Panc1 (cell line): ENCODE measurements at regions not wholly inside any gene's neighbourhood (a gene's known extent, or its start where the extent isn't known, plus 50 kb on each side); places are given as distances from the start of the nearest gene placed in this dataset.

Experiments
- ATAC-seq: fragments of 200-7000 bp; cut with Tn5 transposase; 2 replicates; pipeline ENCODE4 v1.9.1; 2020; ENCODE audit warnings: mild to moderate bottlenecking, moderate library complexity
- BruUV-seq: library from RNA; stranded (reverse); fragments of 400-500 nt; replicated peaks from 2 replicates; lab custom pipeline; 2021; lab: Mats Ljungman, UMichigan
- CTCF ChIA-PET: fragments of 300-600 bp; sonication (Branson Sonifier 250); formaldehyde crosslinking; loops from one replicate; lab custom pipeline; 2022; ENCODE audit warnings: antibody characterized with exemption; lab: Charles Lee
- POLR2A ChIA-PET: fragments of 300-600 bp; sonication (Branson Sonifier 250); formaldehyde crosslinking; loops from one replicate; lab custom pipeline; 2022; ENCODE audit warnings: antibody characterized with exemption; lab: Charles Lee
- DNase-seq: peaks from one replicate; pipeline ENCODE4 v3.0.0-alpha.2; 2010; ENCODE audit warnings: low read depth, low spot score
- H3K27ac ChIP-seq: 2 replicates; pipeline ENCODE4 v1.5.1; 2011; ENCODE audit warnings: mild to moderate bottlenecking, low read length, inconsistent platforms
- H3K27me3 ChIP-seq: fragments of 200-500 bp; sonication (Bioruptor generic); 2 replicates; pipeline ENCODE4 v1.6.0; 2014; ENCODE audit warnings: low read length, inconsistent platforms; ENCODE audit not compliant: control insufficient read depth, insufficient read depth
- H3K36me3 ChIP-seq: fragments of 200-500 bp; sonication (Bioruptor generic); 2 replicates; pipeline ENCODE4 v1.5.1; 2014; ENCODE audit warnings: inconsistent platforms, mild to moderate bottlenecking, low read length, moderate library complexity; ENCODE audit not compliant: control insufficient read depth, insufficient read depth
- H3K4me1 ChIP-seq: 2 replicates; pipeline ENCODE4 v1.5.1; 2011; ENCODE audit warnings: inconsistent platforms, mild to moderate bottlenecking, low read length, moderate library complexity; ENCODE audit not compliant: control insufficient read depth, insufficient read depth
- H3K4me3 ChIP-seq, 2 experiments: 2 replicates each; pipeline ENCODE4 v1.5.1; 2011 to 2012; ENCODE audit warnings: low read depth in 2 of 2, low read length in 2 of 2, mild to moderate bottlenecking in 2 of 2, inconsistent platforms in 1 of 2, moderate library complexity in 1 of 2
- H3K9me3 ChIP-seq: fragments of 200-500 bp; sonication (Bioruptor generic); 2 replicates; pipeline ENCODE4 v1.5.1; 2014; ENCODE audit warnings: low read depth, mild to moderate bottlenecking, inconsistent platforms, low read length, moderate library complexity; ENCODE audit not compliant: control insufficient read depth, insufficient read depth
- CTCF ChIP-seq: fragments of 450-650 bp; IDR thresholded peaks from 2 replicates; pipeline ENCODE4 v1.5.1; 2017; ENCODE audit warnings: mild to moderate bottlenecking
- POLR2AphosphoS5 ChIP-seq: IDR thresholded peaks from 2 replicates; pipeline ENCODE4 v1.6.1; 2012; ENCODE audit warnings: mild to moderate bottlenecking, low read depth, low read length, moderate library complexity
- REST ChIP-seq, 2 experiments: IDR thresholded peaks; 2 replicates each; pipeline ENCODE4 v1.6.1; 2011 to 2012; ENCODE audit warnings: low read depth in 2 of 2, control low read depth in 1 of 2, low read length in 1 of 2, mild to moderate bottlenecking in 1 of 2, moderate library complexity in 1 of 2; ENCODE audit not compliant: insufficient read depth in 1 of 2
- SIN3A ChIP-seq: IDR thresholded peaks from 2 replicates; pipeline ENCODE4 v1.6.1; 2012; ENCODE audit warnings: low read depth, mild to moderate bottlenecking, low read length, moderate library complexity, borderline replicate concordance; ENCODE audit not compliant: insufficient read depth
- TCF7L2 ChIP-seq: IDR thresholded peaks from 2 replicates; pipeline ENCODE4 v1.6.1; 2011; ENCODE audit warnings: mild to moderate bottlenecking, low read depth, low read length, inconsistent platforms
- in situ Hi-C: cut with HindIII; loops from 2 replicates; pipeline ENCODE4 v1.10.0; 2016; ENCODE audit warnings: low sequenced_read_pairs, low pct_unique_long_range_greater_than_20kb
- intact Hi-C: fragments of 100-400 bp; cut with micrococcal nuclease; formaldehyde crosslinking; loops from one replicate; pipeline ENCODE4 v1.10.0; 2022; ENCODE audit not compliant: unreplicated experiment

GRCh38 chr1:149844101-149844500, 55.3 kb upstream of the BOLA1 start:
- Histone ChIP-seq H3K9me3 (no peaks in the 10 kb centered on the region), H3K4me1 (peaks cover 29% of the 10 kb centered on the region), H3K36me3 (no peaks in the 10 kb centered on the region; the same call in 1 of the 2 replicates), H3K27me3 (no peaks in the 10 kb centered on the region), H3K27ac (peak overlapping the region; percentile 100), H3K4me3 (peak overlapping the region; percentile 90 to 96)
- no peak for DNase-seq
- in situ Hi-C loops, result no loop called here
- BruUV-seq, result no TSS peak
- intact Hi-C loops, result no loop called here
- no peak for ATAC-seq
- CTCF ChIA-PET, result no interaction called here
- no peak for TF ChIP-seq POLR2AphosphoS5
- no peak for TF ChIP-seq TCF7L2
- no peak for TF ChIP-seq REST (IDR thresholded peaks at IDR 0.05; ENCODE audit: insufficient read depth in 1 of 2, low read depth in 2 of 2, low read length in 1 of 2)
- no peak for TF ChIP-seq CTCF
- POLR2A ChIA-PET, result interaction anchor here (1.4 kb wide), 1 partner anchor 44 kb away, joined by 7 read pairs; a partner anchor contains a TSS

- Histone ChIP-seq H3K27ac (peak overlapping the region; percentile 100), H3K4me1 (peaks cover 29% of the 10 kb centered on the region), H3K4me3 (peak overlapping the region; percentile 90 to 96), H3K27me3 (no peaks in the 10 kb centered on the region), H3K9me3 (no peaks in the 10 kb centered on the region), H3K36me3 (no peaks in the 10 kb centered on the region; the same call in 1 of the 2 replicates)
- TF ChIP-seq SIN3A (no peak), CTCF (no peak), TCF7L2 (no peak), POLR2AphosphoS5 (no peak), REST (IDR thresholded peaks at IDR 0.05; ENCODE audit: insufficient read depth in 1 of 2, low read depth in 2 of 2, low read length in 1 of 2) (no peak)
- POLR2A ChIA-PET, result no interaction called here
- intact Hi-C loops, result no loop called here
- no TSS peak for BruUV-seq
- CTCF ChIA-PET, result no interaction called here
- DNase-seq, result no peak
- in situ Hi-C loops, result no loop called here
- ATAC-seq, result no peak
Observed at GRCh38 chr1:149844650-149845255, 54.6 kb upstream of the BOLA1 start.
